GM11168 (cell line): ENCODE measurements at regions not wholly inside any gene's neighbourhood (a gene's known extent, or its start where the extent isn't known, plus 50 kb on each side); places are given as distances from the start of the nearest gene placed in this dataset.
"Not testable (repeated sequence)": the region's sequence is repeated elsewhere in the genome, so short reads cannot be mapped to it uniquely, and the experiment has no call there.

Experiments used
- in situ Hi-C: fragments of 300-500 bp; cut with MboI; formaldehyde crosslinking; loops from one replicate; pipeline ENCODE4 v1.12.0; 2022; ENCODE audit warnings: low sequenced_read_pairs; ENCODE audit not compliant: unreplicated experiment

DNA sequence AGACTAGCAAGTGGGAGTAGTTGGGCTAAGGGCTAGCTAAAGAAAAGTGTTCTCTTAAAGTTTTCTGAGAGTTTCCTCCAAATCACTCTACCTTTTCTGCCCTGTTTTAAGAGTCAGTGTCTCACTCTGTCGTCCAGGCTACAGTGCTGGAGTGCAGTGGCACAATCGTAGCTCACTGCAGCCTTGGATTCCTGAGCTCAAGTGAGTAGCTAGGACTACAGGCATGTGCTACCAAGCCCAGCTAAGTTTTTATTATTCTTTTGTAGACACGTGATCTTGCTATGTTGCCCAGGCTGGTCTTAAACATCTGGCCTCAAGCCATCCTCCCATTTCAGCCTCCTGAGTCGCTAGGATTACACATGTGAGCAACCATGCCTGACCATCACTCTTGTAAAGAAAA is 378.9 kb downstream of the CAAP1 start:
- in situ Hi-C loops: no loop called here

DNA sequence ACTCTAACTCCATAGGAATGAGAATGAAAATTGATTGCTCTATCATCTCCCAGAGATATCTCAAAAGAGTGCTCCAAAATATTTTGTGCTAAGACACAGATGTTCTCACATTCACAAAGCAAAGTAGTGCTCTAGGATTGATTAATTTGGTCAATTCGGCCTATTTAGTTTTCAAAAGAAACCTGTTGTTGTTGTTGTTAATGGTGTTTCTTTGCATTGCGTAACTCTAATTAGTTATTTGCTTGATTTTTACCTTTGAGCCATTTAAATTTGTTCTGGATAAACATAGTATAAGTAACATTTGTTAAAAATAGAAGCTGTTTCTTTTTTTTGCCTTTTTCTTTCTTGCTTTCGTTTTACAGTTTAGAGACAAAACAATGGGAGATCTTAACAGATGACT is 382.5 kb downstream of the CAAP1 start:
- in situ Hi-C loops: no loop called here

DNA sequence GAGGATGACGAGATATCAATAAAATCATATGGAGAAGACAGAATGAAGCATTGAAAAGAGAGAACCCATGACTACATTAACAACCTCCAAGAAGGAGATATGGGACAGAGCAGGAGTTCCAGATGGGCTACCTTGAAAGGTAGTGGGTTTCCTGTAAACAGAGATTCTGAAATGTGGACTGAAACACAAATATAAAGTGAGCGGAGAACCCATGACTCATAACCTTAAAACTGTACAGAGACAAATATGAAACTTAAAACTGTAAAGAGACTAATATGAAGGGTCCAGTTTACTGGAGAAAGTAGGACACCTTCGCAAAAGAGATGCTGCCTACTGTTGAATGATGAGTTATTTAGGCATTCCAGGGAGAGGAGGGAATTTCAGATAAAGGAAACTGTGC is 383.7 kb downstream of the CAAP1 start:
- in situ Hi-C loops: no loop called here

DNA sequence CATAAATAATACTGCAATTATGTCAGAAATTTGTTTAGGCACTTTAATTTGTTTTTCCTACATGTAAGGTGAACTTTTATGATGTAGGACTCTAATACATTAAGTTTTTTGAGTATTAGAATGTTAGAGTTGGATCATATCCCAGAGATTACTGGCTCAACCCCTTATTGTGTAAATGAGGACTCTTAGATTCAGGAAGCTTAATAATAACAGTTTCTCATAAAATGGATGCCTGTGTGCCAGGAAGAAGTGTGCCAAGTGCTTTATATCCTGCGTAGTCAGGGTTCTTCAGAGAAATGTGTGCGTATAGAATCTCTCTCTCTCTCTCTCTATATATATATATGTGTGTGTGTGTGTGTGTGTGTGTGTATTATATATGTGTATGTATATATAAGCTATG is 388.5 kb downstream of the CAAP1 start:
- in situ Hi-C loops: no loop called here

DNA sequence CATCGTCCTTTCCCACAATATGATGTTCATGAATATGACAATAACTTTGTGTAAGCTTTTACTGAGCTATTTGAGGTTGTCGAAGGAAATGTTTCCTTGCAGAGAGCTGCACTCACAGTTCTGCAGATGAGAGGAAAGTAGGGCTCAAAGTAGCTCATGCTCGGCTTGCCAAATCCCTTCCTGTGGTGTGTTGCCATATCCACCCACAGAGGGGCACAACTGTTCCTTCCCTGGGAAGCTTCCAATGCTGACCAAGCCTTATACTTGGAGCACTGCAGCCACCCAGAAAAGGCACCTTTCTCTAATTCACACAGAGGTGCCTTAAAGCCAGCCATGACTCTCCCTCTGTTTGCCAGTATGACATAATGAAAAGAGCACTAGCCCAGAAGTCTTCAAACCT is 390.3 kb downstream of the CAAP1 start:
- in situ Hi-C loops: no loop called here

DNA sequence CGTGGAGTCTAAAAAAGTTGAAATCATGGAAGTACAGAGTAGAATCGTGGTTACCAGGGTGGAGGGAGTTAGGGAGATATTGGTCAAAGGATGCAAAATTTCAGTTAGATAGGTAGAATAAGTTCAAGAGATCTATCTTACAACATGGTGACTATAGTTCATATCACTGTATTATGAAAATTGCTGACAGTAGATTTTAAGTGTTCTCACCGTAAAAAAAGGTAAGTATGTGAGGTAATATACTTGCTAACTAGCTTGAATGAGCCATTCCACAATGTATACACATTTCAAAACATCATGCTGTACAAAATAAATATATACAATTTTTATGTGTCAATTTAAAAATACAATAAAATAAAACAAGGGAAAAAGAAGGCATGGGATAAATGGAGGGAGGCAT is 392.1 kb downstream of the CAAP1 start:
- in situ Hi-C loops: no loop called here

DNA sequence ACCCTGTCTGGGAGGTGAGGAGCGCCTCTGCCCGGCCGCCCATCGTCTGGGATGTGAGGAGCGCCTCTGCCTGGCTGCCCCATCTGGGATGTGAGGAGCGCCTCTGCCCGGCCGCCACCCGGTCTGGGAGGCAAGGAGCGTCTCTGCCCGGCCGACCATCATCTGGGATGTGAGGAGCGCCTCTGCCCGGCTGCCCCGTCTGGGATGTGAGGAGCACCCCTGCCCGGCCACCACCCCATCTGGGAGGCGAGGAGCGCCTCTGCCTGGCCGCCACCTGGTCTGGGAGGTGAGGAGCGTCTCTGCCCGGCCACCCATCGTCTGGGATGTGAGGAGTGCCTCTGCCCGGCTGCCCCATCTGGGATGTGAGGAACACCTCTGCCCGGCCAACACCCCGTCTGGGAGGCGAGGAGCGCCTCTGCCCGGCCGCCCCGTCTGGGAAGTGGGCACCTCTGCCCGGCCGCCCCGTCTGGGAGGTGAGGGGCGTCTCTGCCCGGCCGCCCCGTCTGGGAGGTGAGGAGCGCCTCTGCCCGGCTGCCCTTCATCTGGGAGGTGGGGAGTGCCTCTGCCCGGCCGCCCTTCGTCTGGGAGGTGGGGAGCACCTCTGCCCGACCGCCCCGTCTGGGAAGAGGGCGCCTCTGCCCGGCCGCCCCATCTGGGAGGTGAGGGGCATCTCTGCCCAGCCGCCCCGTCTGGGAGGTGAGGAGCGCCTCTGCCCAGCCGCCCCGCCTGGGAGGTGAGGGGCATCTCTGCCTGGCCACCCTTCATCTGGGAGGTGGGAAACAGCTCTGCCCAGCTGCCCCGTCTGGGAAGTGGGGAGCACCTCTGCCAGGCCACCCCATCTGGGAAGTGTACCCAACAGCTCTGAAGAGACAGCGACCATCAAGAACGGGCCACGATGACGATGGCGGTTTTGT is 399.7 kb downstream of the CAAP1 start:
- in situ Hi-C loops: not testable (repeated sequence)

DNA sequence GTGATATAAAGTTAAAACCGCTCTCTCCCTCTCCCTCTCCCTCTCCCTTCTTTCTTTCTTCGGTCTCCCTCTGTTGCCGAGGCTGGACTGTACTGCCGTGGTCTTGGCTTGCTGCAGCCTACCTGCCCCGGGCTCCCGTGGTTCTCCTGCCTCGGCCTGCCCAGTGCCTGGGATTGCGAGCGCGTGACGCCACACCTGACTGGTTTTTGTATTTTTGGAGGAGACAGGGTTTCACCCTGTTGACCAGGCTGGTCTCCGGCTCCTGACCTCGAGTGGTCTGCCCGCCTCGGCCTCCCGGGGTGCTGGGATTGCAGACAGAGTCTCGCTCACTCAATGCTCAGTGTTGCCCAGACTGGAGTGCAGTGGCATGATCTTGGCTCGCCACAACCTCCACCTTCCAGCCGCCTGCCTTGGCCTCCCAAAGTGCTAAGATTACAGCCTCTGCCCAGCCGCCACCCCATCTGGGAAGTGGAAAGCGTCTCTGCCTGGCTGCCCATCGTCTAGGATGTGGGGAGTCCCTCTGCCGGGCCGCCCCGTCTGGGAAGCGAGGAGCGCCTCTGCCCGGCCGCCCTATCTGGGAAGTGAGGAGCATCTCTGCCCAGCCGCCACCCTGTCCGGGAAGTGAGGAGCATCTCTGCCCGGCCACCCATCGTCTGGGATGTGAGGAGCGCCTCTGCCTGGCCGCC is 400.5 kb downstream of the CAAP1 start:
- in situ Hi-C loops: not testable (repeated sequence)

DNA sequence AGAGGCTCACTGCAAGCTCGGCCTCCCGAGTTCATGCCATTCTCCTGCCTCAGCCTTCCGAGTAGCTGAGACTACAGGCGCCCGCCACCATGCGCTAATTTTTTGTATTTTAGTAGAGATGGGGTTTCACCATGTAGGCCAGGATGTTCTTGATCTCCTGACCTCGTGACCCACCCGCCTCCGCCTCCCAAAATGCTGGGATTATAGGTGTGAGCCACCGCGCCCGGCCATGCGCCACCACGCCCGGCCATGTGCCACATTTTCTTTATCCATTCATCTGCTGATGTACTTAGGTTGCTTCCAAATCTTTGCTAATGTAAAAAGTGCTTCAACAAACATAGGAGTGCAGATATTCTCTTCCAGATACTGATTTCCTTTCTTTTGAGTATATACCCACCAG is 408.6 kb downstream of the CAAP1 start:
- in situ Hi-C loops: no loop called here

DNA sequence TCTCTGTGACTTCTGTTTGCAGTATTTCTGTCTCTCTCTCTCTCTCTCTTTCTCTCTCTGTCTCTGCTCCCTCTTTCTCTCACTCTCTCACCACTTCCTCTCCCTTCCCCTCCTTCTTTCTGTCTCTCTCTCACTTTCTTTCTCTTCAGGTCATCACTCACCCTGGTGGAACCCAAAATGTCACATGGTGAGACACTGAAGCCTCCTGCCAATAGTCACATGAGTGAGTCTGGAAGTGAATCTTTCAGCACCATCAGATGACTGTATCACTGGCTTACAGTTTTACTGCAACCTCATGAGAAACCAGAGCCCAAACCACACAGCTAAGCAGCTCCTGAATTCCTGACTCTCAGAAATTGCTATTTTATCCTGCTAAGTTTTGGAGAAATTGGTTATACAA is 414.6 kb downstream of the CAAP1 start:
- in situ Hi-C loops: no loop called here

DNA sequence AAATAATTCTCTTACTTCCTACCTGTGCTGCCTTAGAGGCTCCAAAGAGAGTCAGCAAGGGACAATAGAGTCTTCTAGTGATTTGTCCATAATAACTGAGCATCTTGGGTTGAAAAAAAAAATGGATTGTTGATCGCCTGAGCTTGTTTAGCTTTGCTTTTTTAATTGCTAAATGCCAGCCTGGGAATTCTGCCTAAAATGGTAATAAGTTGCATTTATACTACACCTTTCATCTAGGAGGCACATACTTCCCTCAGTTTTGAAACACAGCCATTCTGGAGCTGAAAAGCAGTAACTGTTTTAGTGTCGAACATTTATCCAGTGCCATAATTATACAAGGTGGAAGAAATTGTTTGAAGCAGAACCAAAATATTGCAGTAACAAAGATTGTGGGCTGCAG is 421.3 kb downstream of the CAAP1 start:
- in situ Hi-C loops: no loop called here

DNA sequence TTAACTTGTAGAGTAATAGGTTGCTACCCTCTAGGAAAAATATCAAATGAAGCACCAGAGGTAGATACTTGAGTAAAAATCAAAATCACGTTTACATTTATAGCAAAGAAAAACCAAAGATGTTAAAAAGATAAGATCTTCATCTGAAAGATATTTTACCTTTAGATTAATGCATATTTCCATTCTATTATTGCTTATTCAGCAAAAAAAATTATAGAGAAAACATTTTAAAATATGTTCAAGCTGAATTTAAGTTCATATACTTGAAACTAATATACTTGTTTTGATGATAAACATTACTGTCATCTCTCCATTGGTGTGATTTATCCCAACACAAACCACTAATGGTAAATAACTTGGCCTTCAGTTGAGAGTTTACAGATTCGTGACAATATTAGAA is 422.3 kb downstream of the CAAP1 start:
- in situ Hi-C loops: no loop called here

DNA sequence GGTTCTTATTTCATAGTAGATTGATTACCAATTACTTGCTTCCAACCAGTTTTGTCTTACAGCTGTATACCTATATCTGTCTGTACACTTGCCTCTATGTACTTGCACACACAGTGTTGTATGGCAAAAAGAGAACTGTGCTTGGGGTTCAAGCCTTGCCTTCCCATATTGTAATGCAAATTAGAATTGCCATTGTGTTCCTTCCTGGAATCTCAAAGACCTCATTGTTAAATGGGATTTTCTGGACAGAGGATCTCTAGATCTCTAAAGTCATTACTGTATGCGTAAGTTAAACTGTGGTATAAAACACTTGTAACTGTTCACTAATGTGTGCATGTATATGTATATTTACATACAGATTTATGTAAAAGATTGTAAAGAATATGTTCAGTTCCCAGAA is 428.8 kb downstream of the CAAP1 start:
- in situ Hi-C loops: no loop called here

DNA sequence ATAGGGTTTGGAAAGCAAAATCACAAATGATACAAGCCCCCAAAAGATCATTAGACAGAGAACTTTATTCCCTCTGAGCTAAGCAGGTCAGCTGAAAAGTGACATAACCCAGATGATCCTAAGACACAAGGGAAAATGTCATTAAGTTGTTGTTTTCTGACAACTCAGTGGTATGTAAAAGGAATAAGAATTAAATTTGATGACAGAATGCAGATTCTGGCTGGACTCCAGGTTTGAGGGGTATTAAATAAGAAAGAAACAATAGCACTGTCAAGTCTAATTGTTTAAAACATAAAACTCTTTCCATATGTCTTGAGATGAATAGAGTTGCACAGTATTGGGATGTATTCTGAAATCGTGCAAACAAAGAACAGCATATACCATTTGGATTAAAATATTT is 429.9 kb downstream of the CAAP1 start:
- in situ Hi-C loops: no loop called here

DNA sequence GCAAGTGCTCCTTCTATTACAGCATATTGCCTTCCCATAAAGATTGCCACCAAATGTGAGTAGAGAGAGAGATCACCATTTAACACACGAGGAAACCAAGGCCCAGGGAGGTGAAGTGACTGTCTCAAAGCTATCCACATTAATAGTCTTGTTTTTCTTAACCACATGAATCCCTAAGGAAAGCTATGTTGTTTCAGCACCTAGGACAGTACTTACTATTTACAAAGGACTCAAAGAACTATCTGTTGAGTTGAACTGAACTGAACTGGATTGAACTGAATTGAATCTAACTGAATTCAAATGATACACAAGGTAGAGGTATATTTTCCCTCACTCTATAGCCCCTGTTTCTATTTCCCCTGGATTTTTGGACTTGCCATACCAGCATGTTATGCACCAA is 430.4 kb downstream of the CAAP1 start:
- in situ Hi-C loops: no loop called here

DNA sequence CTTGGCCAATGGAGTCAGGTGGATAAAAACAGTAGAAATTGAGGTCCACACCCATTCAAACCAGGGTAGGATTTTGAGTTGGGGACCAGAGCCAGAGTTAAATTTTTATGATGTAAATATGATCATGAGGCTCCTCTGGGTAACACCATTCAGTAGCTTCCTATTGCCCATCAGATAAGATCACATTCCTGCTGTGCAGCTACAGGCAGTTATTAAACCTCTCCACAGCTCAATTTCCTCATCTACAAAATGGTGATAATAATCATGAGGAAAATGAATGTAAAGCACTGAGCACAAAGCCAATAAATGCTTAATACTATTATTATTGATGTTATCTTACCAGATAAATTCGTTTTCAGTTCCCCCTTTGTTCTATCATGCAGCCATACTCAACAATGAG is 432.0 kb downstream of the CAAP1 start:
- in situ Hi-C loops: no loop called here

DNA sequence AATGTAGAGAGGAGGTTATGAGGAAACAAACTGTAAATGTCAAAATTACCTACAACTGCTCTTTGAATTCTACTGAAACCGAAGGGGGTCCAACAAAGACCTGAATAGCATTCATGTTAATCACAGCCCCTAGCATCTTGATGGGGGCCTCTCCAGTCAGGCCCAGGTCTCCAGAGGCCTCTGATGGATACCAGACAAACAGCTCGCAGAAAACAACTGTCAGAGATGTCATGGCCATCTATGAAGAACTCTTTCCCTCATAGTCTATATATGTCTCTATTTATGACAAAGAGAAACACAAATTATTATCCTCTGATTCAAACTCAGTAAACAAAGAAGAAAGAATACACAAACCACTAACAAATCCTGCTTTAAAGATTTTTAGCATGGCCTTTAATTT is 432.6 kb downstream of the CAAP1 start:
- in situ Hi-C loops: no loop called here

DNA sequence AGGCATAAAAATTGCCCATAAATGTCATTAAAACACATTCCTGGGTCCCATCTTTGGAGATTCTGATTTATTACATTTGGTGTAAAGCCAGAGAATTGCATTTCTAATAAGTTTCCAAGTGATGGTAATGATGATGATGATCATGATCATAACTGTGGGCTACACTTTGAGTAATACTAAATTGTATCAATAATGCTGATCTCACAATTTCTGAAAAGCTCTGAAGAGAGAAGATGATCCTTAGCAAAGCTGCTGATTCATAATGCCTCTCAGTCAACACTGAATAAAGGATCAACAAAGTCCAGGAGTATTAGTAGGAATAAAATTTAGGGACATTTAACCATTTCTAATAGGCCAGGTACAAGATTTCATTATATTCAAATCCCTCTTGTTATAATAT is 434.5 kb downstream of the CAAP1 start:
- in situ Hi-C loops: no loop called here

DNA sequence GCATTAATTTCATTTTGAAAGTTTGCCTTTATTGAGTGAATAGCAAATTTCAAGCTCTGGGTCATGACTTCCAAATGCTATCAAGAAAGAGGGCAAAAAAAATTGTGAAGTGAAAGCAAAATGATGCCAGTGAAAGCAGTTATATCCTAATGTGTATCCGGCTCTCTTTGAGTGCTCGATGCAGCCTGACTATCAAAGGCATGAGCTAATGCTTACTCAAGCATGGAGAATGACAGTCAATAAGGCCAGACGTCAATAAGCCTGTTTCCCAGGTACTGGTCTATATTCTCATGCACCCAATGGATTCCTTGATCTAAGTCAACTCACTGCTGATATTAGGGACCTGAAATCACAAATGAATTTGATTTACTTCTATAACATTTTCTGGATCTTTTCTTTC is 435.5 kb downstream of the CAAP1 start:
- in situ Hi-C loops: no loop called here

DNA sequence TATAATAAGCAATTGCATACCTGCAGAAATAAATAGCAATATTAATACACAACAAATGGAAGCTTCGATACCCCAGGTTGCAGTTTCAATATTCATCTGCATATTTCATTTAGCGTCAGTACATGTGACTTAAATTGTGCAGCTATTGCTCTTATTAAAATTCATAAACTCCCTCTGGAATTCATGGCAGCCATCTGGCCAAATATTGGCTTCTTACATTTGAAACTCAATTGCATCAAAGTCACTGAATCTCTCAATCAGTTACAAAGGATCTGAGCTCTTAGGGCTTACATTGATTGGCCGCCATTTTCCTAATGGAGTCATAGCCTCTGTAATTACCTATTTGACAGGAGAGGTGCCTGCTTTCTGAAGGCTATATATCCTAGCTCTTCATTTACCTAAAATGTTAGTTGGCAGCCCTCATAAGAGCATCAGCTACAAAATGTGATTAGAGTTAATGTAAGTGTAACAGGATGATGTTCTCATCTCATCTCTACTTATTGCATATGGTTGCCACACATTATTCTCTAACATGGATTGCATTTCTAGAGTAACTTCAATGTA is 453.5 kb downstream of the CAAP1 start:
- in situ Hi-C loops: no loop called here

DNA sequence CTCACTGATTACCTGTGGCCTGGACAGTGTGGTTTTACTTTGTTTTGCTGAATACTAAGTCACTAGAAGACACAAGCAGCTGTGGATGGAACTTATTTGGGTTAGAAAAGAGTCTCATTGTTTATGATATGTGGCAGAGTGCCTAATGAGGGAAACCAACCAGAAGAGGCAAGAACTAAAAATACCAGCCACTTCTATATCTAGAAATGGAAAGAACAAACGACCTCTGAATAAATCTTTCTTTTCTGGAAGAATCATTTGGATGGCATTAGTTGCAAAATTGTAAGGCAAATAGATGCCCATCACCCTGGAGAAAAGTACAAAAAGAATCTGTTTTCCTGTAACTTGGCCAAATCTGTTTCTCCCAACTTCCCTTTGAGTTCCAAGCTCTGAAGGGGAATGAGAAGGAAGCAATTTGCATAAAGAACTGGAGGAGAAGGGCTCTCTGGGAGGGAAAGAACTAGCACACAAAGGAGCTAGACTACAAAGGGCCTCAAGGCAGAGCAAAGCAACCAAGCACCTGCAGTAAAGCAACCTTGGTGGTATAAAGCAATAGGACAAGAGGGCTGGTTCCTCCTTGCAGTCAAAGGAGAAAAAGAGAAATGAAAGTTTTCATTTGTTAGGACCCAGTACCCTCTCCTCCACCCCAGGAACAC is 455.4 kb downstream of the CAAP1 start:
- in situ Hi-C loops: no loop called here
